ENCODE measurements at regions not wholly inside any gene's neighbourhood (a gene's known extent, or its start where the extent isn't known, plus 50 kb on each side); places are given as distances from the start of the nearest gene placed in this dataset.

DNA sequence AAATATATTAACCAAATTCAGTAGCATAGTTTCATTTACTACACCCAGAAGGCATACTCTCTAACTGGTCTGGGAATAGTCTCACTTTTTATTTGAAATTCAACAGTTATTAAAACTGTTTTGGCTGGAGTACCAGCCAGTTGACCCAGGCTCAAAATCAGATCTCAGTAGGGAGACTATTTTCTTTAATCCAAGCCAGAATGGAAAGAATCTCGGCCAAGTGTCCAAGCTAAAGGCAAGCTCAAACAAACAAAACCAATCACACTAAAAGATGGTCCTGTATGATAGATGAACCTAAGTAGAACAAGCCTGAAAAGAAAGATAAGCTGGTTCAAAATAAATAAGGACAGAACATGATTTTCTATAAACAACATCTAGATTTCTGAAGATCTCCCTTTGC lies 259.6 kb upstream of the POM121L12 start:
- TF ChIP-seq, protein P1, sequence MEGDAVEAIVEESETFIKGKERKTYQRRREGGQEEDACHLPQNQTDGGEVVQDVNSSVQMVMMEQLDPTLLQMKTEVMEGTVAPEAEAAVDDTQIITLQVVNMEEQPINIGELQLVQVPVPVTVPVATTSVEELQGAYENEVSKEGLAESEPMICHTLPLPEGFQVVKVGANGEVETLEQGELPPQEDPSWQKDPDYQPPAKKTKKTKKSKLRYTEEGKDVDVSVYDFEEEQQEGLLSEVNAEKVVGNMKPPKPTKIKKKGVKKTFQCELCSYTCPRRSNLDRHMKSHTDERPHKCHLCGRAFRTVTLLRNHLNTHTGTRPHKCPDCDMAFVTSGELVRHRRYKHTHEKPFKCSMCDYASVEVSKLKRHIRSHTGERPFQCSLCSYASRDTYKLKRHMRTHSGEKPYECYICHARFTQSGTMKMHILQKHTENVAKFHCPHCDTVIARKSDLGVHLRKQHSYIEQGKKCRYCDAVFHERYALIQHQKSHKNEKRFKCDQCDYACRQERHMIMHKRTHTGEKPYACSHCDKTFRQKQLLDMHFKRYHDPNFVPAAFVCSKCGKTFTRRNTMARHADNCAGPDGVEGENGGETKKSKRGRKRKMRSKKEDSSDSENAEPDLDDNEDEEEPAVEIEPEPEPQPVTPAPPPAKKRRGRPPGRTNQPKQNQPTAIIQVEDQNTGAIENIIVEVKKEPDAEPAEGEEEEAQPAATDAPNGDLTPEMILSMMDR (IDR thresholded peaks at IDR 0.05), result no peak
- TF ChIP-seq POLR2A (IDR thresholded peaks at IDR 0.05), result no peak

Measured in thyroid gland (tissue), 4 donors.